ENCODE measurements at regions not wholly inside any gene's neighbourhood (a gene's known extent, or its start where the extent isn't known, plus 50 kb on each side); places are given as distances from the start of the nearest gene placed in this dataset.

DNA sequence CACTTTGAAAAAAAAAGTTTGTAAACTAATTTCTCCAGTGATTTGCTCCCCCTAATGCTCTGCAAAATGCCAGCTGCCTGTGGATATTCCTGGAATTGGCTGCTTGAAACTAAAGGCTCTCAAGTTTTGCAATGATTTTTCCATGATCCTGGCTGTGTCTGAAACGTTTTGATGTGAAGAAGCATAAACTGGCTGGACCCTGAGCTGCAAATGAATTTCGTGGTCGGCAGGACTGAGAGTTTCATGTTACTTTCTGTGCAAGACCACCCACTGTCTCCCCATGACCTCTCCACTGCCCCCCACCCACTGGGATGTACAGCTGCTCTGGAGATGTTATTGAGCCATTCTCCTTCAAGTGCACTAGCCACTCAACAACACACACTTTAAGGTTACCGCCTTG lies 171.3 kb upstream of the SSTR4 start:
- DNase-seq: no peak

DNA sequence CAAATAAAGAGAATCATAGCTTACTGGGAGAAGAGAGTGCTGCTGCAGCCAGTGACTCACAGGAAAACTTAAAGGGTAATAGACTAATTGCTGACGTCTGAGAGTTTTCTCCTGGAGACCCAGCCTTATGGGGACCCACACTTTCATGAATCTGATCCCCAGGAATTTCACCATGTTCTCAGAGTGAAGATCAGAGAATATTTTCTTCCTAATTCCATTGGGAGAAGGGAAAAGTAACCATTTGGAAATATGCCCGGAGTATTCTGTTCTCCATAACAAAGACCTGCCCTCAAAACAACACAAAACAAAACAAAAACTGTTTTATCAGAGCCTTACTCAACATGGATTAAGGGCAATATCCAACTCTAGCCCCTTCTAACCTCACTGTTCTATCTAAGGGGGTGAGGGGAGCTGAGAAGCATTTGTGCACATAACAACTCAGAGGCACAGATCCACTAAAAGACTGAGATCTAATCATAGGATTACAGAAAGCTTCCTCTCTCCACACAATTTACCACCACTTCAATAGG lies 168.2 kb upstream of the SSTR4 start:
- DNase-seq: no peak

DNA sequence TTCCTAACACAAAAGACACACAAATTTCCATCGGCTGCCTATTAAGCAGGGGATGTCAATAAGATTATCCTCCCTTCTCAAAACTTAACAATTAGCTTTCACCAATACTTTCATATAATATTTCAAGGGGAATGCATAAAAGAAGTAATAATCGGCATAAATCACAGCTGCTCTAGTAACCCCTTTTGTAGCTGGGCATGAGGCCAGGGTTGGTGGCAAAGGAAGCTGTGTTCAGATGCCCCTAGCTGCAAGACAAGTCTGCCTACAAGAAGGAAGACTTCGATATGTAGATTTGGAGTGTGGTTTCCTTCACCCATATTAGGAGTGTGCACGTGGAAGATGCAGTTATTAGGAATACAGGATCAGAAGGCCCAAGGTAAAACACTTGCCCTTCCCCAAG lies 156.9 kb upstream of the SSTR4 start:
- DNase-seq: no peak

DNA sequence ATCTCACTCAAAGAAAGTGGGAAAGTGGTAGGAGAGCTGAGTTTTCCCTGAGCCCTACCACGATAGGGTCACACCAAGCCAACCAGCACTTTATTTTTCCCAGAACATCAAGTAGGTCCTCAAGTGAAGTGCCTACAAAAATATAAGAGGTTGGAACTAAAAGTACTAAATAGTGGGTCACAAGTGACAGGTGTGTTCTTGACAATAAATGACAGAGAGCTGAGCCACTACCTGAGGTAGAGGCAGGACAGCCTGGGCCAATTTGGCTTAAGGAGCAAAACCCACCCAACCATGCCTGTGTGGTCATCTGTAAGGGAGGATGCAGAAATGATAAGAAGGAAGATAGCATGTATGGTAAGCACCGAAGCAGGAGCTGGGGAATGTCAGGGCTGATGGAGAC lies 154.8 kb upstream of the SSTR4 start:
- no peak for DNase-seq

DNA sequence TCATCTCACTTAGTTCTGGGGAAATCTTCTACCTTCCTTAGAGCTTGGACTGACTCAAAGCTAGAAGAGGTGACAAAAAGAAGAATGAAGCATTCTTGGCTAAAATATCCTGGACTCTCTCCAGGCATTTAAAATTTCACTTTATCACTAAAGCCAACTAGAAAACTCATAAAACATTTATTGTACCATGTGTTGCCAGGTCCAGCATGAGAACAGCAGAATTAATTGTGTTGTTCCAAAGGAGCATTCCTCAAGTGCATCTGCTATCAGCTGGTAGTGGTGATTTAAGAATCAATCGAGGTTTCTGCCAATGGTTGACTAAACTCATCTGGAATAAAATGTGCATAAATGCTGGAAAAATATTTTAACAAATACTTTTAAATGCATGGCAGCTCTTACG lies 147.3 kb upstream of the SSTR4 start:
- no peak for DNase-seq

DNA sequence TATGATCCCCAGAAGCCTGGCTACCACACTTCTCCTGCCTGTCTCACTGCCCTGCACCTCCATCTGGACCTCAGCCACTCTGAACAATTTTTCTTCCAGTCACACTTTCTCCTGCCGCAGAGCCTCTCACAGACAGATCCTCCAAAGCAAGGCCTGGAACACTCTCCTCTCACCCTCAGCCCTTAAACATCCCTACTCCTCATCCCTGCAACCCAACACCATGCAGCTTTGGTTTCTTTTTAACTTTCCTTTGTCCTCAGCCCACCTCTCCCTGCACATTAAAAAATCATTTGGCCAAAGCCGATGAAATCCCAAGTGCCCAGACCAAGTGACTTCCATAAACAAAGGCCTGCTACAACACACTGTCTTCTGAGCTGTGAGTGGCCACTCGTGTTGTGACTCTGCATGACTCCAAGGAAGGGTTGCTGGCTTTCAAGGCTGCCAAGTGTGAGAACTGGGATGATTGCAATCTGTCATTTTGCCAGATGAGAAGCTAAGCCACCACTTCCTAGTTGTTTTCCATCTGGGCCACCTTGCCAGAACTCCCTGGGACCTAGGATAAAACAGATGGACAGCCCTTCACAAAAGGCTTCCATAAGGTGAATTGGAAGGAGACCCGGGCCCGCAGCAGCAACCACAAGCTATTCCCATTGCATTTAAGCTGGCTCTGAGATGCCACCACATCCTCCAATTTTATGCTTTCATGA lies 144.4 kb upstream of the SSTR4 start:
- DNase-seq: no peak

DNA sequence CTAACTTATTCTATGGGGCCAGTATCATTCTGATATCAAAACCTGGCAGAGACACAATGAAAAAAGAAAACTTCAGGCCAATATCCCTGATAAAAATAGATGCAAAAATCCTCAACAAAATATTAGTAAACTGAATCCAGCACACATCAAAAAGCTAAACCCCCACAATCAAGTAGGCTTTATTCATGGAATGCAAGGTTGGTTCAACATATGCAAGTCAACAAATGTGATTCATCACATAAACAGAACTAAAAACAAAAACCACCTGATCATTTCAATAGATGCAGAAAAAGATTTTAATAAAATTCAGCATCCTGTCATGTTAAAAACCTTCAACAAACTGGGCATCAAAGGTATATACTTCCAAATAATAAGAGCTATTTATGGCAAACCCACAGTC lies 133.9 kb upstream of the SSTR4 start:
- DNase-seq: no peak

DNA sequence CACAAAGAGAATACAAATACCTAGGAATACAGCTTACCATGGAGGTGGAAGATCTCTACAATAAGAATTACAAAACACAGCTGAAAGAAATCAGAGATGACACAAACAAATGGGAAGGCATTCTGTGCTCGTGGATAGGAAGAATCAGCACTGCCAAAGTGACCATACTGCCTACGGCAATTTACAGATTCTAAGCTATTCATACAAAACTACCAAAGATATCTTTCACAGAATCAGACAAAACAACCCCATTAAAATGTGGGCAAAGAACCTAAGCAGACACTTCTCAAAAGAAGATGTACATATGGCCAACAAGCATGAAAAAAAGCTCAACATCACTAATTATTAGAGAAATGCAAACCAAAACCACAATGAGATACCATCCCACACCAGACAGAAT lies 133.2 kb upstream of the SSTR4 start:
- no peak for DNase-seq

DNA sequence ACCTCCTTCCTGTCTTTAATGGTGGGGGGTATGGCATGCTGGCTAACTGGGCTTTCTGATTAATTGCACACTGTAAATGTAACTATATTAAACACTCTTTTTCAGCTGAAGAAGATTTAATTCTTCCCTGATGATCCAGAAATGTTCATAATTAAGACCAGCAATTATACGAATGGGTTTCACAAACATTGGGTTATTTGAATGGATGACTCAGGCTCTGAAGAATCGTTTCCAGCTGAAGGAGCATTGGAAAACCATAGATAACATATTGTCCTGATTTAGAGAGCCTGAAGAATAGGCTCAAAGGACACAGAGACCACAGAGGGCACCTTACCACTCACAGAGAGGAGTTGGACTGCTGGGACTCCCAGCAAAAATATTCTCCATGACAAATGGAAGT lies 130.7 kb upstream of the SSTR4 start:
- no peak for DNase-seq

DNA sequence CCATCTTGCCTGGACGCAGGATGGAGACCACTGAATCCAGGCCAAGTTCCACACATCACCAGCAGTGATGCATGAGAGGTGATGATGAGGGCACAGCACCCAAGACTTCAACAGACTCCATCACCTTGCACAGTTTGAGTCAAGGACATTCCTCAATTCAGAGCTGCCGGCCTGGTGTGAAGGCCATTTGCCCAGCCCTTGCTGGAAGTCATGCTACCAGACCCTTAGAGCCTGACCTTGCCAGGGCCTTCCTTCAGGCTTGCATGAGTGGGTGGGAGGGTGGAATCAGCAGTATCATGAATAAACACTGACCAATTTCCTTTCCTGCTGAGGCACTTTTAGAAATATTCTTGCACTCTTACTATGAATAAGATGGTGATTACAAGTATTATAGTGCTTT lies 130.2 kb upstream of the SSTR4 start:
- DNase-seq: no peak

DNA sequence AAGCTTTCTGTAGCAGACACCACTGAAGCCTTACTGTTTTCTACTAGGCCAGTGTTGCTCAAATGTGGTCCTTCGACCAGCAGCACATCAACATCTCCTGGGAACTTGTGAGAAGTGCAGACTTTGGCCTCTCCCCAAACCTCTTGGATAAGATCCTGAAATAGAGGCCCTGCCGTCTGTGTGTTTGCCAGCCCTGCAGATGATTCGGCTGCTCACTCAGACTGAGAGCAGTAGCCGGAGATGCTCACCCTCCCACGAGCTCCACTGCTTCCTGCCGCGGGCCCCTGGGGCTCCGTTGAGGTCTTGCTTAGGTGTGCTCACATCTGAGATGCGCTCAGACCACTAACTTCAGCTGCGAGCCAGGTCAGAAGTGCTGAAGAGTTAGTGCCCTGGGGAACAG lies 129.5 kb upstream of the SSTR4 start:
- no peak for DNase-seq

DNA sequence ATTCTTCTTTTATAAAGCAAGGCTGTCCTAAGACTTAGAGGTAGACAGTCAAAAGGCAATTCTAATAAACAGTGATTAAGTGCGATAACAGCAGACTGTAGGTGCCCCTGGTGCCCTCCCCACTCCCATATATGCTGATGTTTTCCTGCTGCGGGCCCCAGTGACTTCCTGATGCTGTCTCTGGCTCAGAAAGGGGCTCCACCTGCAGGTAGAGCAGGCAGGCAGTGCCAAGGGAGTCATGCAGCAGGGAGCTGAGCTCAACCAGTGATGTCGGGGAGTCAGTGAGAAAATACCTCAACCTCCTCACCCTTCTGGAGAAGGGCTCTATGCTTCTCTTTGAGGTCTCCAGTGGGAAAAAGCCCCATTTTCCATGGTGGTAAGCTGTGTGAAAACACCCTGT lies 126.7 kb upstream of the SSTR4 start:
- DNase-seq: no peak

DNA sequence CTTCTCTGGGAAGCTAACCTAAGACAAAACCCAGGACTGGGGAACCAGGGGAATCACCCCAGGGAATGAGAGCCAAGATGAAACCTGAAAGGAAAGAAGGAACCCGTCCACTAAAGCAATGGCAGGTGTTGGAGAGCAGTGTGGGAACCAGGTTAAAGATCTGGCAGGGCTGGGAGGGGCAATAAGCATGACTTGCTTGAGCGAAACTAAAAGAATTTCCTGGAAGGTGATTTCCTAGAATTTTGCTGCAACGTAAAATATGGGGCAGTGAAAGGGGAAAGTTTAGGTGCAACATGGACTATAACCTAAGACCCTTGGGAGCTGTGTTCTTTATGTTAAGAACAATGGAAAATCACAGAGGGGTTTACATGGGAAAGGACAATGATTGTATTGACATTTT lies 126.2 kb upstream of the SSTR4 start:
- DNase-seq: no peak

DNA sequence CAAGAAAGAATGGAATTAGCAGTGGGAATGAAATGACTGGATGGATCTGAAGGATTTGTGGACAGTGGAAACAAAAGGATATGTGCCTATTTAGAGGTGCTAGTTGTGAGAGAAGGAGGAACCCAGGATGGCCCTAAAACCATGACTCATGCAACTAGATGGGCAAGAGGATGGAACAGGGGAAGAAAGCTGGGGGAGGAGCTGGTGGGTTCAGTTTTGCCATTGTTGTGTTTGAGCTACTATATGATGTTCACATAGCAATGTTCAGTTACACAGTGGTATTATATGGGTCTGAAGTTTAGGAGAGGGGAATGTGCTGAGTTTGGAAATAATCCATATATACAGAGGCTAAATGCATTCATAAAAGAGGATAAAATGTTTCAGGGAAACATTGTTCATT lies 125.7 kb upstream of the SSTR4 start:
- no peak for DNase-seq

DNA sequence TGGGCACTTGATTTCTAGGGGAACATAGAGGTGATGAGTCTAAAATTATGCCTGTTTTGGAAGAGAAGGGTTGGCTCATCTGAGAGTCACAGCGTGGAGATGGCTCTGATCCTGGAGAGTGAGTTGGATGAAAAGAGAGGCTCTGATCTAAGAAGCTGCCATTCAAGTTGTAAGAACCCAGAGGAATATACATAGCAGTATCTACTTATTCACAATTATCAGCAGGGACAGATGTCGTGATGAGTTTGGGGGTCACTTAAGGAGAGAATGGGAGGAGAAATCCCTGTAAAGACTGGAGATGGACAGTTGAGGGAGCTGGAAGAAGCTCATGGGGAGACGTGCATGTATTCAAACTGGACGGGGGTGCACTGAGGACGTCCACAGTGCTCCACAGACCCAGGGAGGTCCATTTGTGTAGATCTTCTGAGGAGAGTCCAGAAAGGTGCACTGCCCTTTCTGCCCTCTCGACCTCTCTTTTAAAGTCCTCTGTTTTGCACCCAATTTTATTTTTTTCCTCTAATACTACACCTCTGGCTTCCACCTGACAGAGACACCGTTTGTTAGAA lies 124.7 kb upstream of the SSTR4 start:
- no peak for DNase-seq

DNA sequence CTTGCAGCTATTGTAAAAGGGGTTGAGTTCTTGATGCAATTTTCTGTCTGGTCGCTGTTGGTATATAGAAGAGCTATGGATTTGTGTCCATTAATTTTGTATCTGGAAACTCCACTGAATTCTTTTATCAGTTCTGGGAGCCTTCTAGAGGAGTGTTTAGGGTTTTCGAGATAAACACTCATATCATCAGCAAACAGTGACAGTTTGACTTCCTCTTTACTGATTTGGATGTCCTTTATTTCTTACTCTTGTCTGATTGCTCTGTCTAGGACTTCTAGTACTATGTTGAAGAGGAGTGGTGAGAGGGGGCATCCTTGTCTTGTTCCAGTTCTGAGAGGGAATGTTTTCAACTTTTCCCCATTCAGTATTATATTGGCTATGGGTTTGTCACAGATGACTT lies 120.8 kb upstream of the SSTR4 start:
- DNase-seq: no peak

DNA sequence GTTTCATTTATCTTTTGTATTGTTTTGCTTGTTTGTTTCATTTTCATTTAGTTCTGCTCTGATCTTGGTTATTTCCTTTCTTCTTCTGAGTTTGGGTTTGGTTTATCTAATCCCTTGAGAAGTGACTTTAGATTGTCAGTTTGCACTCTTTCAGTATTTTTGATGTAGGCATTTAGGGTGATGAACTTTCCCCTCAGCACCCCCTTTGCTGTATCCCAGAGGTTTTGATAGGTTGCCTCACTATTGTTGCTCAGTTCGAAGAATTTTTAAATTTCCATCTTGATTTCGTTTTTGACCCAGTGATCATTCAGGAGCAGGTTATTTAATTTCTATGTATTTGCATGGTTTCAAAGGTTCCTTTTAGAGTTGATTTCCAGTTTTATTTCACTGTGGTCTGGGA lies 119.6 kb upstream of the SSTR4 start:
- no peak for DNase-seq

DNA sequence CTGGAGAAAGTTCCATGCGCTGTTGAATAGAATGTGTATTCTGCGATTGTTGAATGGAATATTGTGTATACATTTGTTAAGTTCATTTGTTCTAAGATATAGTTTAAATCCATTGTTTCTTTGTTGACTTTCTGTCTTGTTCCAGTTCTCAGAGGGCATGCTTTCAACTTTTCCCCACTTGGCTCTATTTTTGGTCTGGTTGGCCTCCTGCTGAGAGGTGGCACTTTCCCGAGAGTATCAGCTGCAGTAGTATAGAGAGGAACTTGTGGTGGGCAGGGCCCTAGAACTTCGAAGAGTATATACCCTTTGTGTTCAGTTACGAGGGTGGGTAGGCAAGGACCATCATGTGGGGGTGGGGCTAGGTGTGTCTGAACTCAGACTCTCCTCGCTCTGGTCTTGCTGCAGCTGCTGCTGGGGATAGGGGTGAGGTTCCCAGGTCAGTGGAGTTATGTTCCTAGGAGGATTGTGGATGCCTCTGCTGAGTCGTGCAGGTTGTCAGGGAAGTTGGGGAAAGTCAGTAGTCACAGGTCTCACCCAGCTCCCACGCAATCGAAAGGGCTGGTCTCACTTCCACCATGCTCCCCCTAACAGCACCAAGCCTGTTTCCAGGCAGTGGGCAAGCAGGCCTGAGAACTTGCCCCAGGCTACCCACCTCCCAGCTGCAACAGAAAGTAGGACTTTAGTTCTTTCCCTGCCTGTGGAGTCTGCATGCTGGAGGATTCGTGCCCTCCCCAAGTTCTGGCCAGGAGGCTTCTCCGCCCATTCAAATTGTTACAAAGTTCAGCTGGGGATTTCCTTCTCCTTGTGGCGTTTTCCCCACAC lies 118.9 kb upstream of the SSTR4 start:
- no peak for DNase-seq

DNA sequence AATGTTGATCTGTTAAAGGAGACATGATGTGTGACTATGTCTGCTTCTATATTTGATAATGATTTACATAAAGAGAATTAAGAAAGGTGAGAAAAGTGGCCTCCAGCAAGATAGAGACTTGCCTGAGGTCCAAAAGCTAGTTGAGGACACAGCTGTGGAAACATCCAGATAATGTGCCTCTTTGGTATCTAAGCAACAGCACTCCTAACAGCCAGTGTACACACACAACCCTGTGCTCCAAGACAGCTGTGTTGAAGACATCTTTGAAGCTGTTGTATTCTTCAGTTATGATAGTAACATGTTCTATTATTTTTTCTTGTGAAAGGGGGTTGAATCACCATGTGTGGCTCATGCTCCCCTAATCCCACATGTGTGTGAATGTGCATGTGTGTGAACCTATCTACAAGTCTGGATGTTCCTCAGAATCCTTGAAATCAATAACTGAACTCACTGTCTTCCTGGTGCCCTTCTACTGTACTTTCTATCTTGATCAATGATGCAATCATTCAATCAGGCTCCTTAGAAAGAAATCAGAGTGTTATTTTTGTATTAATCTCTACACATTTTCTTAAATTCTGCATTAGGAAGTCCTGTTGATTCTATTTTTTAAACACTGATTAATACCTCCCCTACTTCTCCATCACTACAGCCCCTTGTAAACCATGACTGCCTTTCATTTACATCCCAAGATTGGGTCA lies 116.7 kb upstream of the SSTR4 start:
- DNase-seq: no peak

DNA sequence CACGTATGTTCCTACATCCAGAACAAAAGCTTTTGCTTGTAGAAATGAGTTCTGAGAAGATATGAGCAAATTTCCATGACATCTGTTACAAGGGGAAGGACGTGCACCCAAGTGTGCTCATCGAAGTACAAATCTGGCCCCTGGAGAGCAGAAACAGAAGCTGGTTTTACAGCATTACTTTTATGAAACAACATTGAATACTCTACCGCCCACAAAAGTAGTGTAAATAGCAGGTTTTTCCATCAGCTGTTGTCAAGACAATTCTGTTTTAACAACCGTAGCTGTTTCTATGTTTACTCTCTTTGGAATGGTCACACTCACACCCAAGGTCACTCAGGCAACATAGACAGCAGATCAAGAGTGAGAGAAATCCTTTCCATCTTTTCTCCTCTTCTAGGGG lies 114.2 kb upstream of the SSTR4 start:
- no peak for DNase-seq

DNA sequence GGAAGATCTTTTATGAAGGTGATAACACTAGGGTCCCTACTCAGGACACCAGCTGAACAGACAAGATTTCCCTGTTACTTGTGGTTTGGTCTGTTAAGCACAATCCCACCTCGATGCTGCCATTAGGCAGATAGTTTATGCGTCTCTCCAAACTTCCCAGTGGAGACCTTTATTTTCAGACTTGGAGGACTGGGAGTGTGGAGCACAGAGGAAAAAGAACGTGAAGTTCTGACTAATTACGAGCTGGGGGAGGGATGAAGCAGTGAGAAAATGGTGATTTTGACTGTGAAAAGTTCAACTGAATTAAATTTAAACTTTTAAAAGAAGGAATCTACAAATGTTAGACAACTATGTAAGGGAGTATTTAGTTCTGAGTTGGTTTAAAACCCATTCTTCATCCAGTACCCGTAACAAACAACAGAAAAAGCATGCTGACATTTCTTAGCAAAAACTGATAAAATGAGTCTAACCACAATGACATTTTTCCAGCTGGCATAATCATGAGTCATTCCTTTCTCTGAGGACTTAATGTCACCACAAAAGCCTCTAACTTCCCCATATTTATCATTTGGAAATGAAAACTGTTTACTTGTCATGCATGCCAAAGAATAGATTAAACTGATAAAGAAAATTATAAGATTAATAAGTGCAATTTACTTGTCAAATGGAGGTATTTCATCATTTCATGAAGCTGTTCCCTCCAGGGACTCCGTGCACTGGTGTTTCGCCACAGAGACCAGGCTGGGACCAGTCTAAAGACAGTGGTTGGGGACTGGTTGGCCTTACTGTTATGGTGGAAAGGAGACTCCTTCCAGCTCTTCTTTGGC lies 113.3 kb upstream of the SSTR4 start:
- DNase-seq: no peak

DNA sequence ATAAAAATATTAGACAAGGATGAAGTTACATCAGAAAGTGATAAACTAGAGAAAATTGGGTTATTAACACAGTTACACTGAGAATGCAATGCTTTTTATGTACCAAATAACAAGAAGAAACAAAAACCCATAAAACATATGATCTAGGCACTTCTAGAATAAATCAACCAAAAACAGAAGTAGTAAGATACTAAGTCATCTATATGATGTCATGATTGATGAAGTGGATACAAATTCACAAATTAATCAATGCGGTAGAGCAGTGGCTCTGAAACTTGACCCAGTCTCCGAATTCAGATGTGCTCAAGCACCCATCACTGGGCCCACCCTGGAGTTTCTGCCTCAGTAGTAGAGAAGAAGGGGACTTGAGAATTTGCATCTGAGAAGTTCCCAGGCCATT lies 112.1 kb upstream of the SSTR4 start:
- no peak for DNase-seq

Measured in NCI-H2171 (cell line).